Mesenchymal stem cell (in vitro differentiated cells and primary cell): ENCODE measurements at regions not wholly inside any gene's neighbourhood (a gene's known extent, or its start where the extent isn't known, plus 50 kb on each side); places are given as distances from the start of the nearest gene placed in this dataset.

Source experiments
- DNase-seq: peaks from one replicate; pipeline ENCODE4 v3.0.0-alpha.2; 2013
- H2AFZ ChIP-seq: one replicate; pipeline ENCODE4 v1.6.1; 2013; ENCODE audit warnings: low read depth, mild to moderate bottlenecking, control low read depth, inconsistent platforms, low read length, moderate library complexity
- H2AK5ac ChIP-seq: 2 replicates; pipeline ENCODE4 v1.6.1; 2013; ENCODE audit warnings: low read length, moderate library complexity, mild to moderate bottlenecking, inconsistent platforms; ENCODE audit not compliant: severe bottlenecking
- H2BK120ac ChIP-seq: one replicate; pipeline ENCODE4 v1.6.1; 2013; ENCODE audit warnings: low read depth, mild to moderate bottlenecking, inconsistent platforms, low read length, moderate library complexity
- H2BK12ac ChIP-seq, 2 experiments: one replicate each; pipeline ENCODE4 v1.6.1; 2013; ENCODE audit warnings: inconsistent platforms in 2 of 2, low read length in 2 of 2, mild to moderate bottlenecking in 2 of 2, moderate library complexity in 2 of 2, control low read depth in 1 of 2
- H2BK15ac ChIP-seq: one replicate; pipeline ENCODE4 v1.6.1; 2013; ENCODE audit warnings: mild to moderate bottlenecking, low read depth, inconsistent platforms; ENCODE audit not compliant: poor library complexity, severe bottlenecking
- H2BK5ac ChIP-seq: 2 replicates; pipeline ENCODE4 v1.6.1; 2013; ENCODE audit warnings: low read depth, mild to moderate bottlenecking, low read length, control low read depth, inconsistent platforms; ENCODE audit not compliant: poor library complexity, severe bottlenecking
- H3K14ac ChIP-seq, 2 experiments: one replicate each; pipeline ENCODE4 v1.6.1; 2013; ENCODE audit warnings: inconsistent platforms in 2 of 2, low read length in 2 of 2, control low read depth in 1 of 2, mild to moderate bottlenecking in 1 of 2, moderate library complexity in 1 of 2
- H3K18ac ChIP-seq, 2 experiments: one replicate each; pipeline ENCODE4 v1.6.1; 2013; ENCODE audit warnings: inconsistent platforms in 2 of 2, low read length in 2 of 2, control low read depth in 1 of 2, low read depth in 1 of 2, mild to moderate bottlenecking in 1 of 2
- H3K23ac ChIP-seq, 2 experiments: one replicate each; pipeline ENCODE4 v1.6.1; 2013; ENCODE audit warnings: inconsistent platforms in 2 of 2, low read length in 2 of 2, mild to moderate bottlenecking in 2 of 2, moderate library complexity in 2 of 2, control low read depth in 1 of 2
- H3K27ac ChIP-seq: 2 replicates; pipeline ENCODE4 v1.5.1; 2013; ENCODE audit warnings: mild to moderate bottlenecking, moderate library complexity, low read length, control low read depth, inconsistent platforms; ENCODE audit not compliant: poor library complexity, severe bottlenecking
- H3K27me3 ChIP-seq, 2 experiments: 2 replicates each; pipeline versions ENCODE4 v1.6.1 to v1.7.0; 2013; ENCODE audit warnings: low read length in 2 of 2, mild to moderate bottlenecking in 2 of 2, moderate library complexity in 2 of 2, control low read depth in 1 of 2, inconsistent platforms in 1 of 2; ENCODE audit not compliant: control insufficient read depth in 1 of 2, insufficient read depth in 1 of 2
- H3K36me3 ChIP-seq, 2 experiments: 2 replicates each; pipeline versions ENCODE4 v1.6.1 to v1.7.0; 2013; ENCODE audit warnings: low read length in 2 of 2, control low read depth in 1 of 2, inconsistent platforms in 1 of 2, low read depth in 1 of 2, mild to moderate bottlenecking in 1 of 2; ENCODE audit not compliant: insufficient read depth in 2 of 2, control insufficient read depth in 1 of 2
- H3K4ac ChIP-seq, 2 experiments: one replicate each; pipeline ENCODE4 v1.6.1; 2013; ENCODE audit warnings: inconsistent platforms in 2 of 2, low read length in 2 of 2, mild to moderate bottlenecking in 2 of 2, moderate library complexity in 2 of 2, control low read depth in 1 of 2, low read depth in 1 of 2
- H3K4me1 ChIP-seq: 2 replicates; pipeline ENCODE4 v1.6.1; 2013; ENCODE audit warnings: low read depth, low read length, control low read depth; ENCODE audit not compliant: control insufficient read depth, insufficient read depth
- H3K4me2 ChIP-seq: 2 replicates; pipeline ENCODE4 v1.6.1; 2013; ENCODE audit warnings: low read length, mild to moderate bottlenecking, inconsistent platforms; ENCODE audit not compliant: poor library complexity, severe bottlenecking
- H3K4me3 ChIP-seq, 2 experiments: 2 replicates each; pipeline versions ENCODE4 v1.5.1 to v1.7.0; 2013; ENCODE audit warnings: low read length in 2 of 2, mild to moderate bottlenecking in 2 of 2, control low read depth in 1 of 2, low read depth in 1 of 2; ENCODE audit not compliant: insufficient read depth in 1 of 2
- H3K79me1 ChIP-seq: replicated peaks from 2 replicates; pipeline ENCODE4 v1.6.1; 2013; ENCODE audit warnings: mild to moderate bottlenecking, control low read depth, low read length, inconsistent platforms; ENCODE audit not compliant: poor library complexity, severe bottlenecking
- H3K9ac ChIP-seq: 2 replicates; pipeline ENCODE4 v1.7.0; 2013; ENCODE audit warnings: mild to moderate bottlenecking, low read length, moderate library complexity
- H3K9me3 ChIP-seq: 2 replicates; pipeline ENCODE4 v1.7.0; 2013; ENCODE audit warnings: mild to moderate bottlenecking, low read length; ENCODE audit not compliant: control insufficient read depth
- H4K8ac ChIP-seq: one replicate; pipeline ENCODE4 v1.6.1; 2013; ENCODE audit warnings: inconsistent platforms, mild to moderate bottlenecking, low read length, moderate library complexity
- H4K91ac ChIP-seq: one replicate; pipeline ENCODE4 v1.6.1; 2013; ENCODE audit warnings: mild to moderate bottlenecking, low read length, inconsistent platforms
- WGBS: methylation state at CpG from one replicate; pipeline ENCODE4 v1.1.7; 2013; ENCODE audit warnings: mixed read lengths; 5-methylcytosine and 5-hydroxymethylcytosine counted together

DNA sequence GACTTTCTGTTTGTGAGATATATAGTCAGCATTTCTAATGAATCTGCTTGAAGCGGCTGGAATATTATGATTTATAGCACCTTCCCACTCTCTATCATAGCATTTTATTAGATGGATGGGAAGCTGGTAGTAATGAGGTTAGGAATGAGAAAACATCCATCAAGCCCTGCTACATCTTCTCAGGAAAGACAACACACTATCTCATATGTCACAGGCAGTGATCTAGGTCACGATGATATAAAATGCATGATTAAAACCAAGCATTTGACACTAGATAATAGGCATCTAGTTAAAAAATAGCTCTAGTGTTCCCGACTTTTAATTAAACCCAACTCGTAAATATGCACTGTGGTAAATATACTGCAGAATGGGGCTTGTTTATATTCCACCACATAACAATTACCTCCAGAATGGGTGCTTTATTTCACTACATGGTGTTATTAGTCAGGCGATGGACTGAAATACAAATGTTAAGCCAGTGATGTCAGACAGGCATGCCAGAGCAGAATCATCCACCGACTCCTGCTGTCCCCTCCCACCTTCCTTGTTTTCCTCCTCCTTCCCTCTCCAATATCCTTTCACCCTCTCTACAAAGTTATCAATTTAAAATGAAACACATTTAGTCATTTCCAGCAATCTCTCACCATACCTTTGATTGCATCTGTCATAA is 286.8 kb downstream of the SPATA31D1 start:
- H3K79me1 ChIP-seq: no peaks in the 10 kb centered on the region
- H3K18ac ChIP-seq: no peak overlapping the region
- no peak overlapping the region for H2AK5ac ChIP-seq
- no peak overlapping the region for H2BK120ac ChIP-seq
- H2BK15ac ChIP-seq: no peak overlapping the region
- no peak overlapping the region for H2BK12ac ChIP-seq
- no peak overlapping the region for H3K14ac ChIP-seq
- DNase-seq: no peak
- H3K4ac ChIP-seq: no peak overlapping the region
- H3K27me3 ChIP-seq: no peaks in the 10 kb centered on the region
- H3K4me2 ChIP-seq: no peak overlapping the region
- no peaks in the 10 kb centered on the region for H3K4me1 ChIP-seq
- no peak overlapping the region for H3K9ac ChIP-seq
- 86% methylated on average over 4 of the region's 6 CpGs for WGBS
- no peak overlapping the region for H2BK5ac ChIP-seq
- H2AFZ ChIP-seq: no peak overlapping the region
- H4K8ac ChIP-seq: no peak overlapping the region
- H3K9me3 ChIP-seq: no peaks in the 10 kb centered on the region
- H3K27ac ChIP-seq: no peak overlapping the region
- no peaks in the 10 kb centered on the region for H3K36me3 ChIP-seq
- no peak overlapping the region for H4K91ac ChIP-seq
- H3K23ac ChIP-seq: no peak overlapping the region
- H3K4me3 ChIP-seq: no peak overlapping the region

- no peak overlapping the region for H2AFZ ChIP-seq
- no peaks in the 10 kb centered on the region for H3K79me1 ChIP-seq
- no peak overlapping the region for H2BK15ac ChIP-seq
- no peak overlapping the region for H3K27ac ChIP-seq
- H2AK5ac ChIP-seq: no peak overlapping the region
- no peak overlapping the region for H3K4ac ChIP-seq
- H3K9ac ChIP-seq: no peak overlapping the region
- no peak overlapping the region for H2BK12ac ChIP-seq
- H3K14ac ChIP-seq: no peak overlapping the region
- no peak overlapping the region for H2BK120ac ChIP-seq
- no peaks in the 10 kb centered on the region for H3K36me3 ChIP-seq
- H4K8ac ChIP-seq: no peak overlapping the region
- H4K91ac ChIP-seq: no peak overlapping the region
- no peak overlapping the region for H3K4me2 ChIP-seq
- H3K4me3 ChIP-seq: no peak overlapping the region
- no peak for DNase-seq
- H2BK5ac ChIP-seq: no peak overlapping the region
- H3K18ac ChIP-seq: no peak overlapping the region
- no peaks in the 10 kb centered on the region for H3K27me3 ChIP-seq
- no peak overlapping the region for H3K23ac ChIP-seq
- H3K9me3 ChIP-seq: no peaks in the 10 kb centered on the region
- peaks cover 2% of the 10 kb centered on the region for H3K4me1 ChIP-seq
Measured at GRCh38 chr9:82281066-82281465, 292.5 kb downstream of the SPATA31D1 start.

DNA sequence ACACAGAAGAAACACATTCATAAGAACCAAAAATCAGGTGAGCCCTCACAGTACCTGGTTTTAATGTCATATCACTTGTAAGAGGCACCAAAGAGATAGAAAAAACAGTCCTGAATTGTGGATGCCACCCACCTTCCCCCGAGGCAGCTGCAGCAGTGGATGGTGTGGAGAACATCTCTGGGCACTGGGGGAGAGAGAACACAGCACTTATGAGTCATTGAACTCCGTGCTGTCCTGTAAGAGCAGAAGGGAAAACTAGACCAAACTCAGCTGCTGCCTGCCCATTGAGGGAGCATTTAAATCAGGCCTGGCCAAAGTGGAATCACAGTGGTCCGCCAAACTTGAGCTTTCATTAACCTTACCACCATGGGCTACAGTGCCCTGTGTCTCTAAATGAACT is 296.2 kb downstream of the SPATA31D1 start:
- no peak overlapping the region for H3K27ac ChIP-seq
- H3K36me3 ChIP-seq: no peaks in the 10 kb centered on the region
- H3K79me1 ChIP-seq: no peaks in the 10 kb centered on the region
- no peak overlapping the region for H2BK120ac ChIP-seq
- H4K91ac ChIP-seq: no peak overlapping the region
- H3K9me3 ChIP-seq: peaks cover 10% of the 10 kb centered on the region
- H2AK5ac ChIP-seq: no peak overlapping the region
- no peak overlapping the region for H3K9ac ChIP-seq
- no peak overlapping the region for H2BK12ac ChIP-seq
- H2AFZ ChIP-seq: no peak overlapping the region
- 80% methylated on average over 3 of the region's 3 CpGs for WGBS
- no peak overlapping the region for H3K4ac ChIP-seq
- no peak overlapping the region for H4K8ac ChIP-seq
- H2BK15ac ChIP-seq: no peak overlapping the region
- DNase-seq: no peak
- peak overlapping the region in 1 of 2 experiments; percentile 27 for H3K23ac ChIP-seq
- H3K18ac ChIP-seq: no peak overlapping the region
- H3K27me3 ChIP-seq: no peaks in the 10 kb centered on the region
- no peak overlapping the region for H3K4me3 ChIP-seq
- H3K4me1 ChIP-seq: peaks cover 2% of the 10 kb centered on the region
- H2BK5ac ChIP-seq: no peak overlapping the region
- H3K4me2 ChIP-seq: no peak overlapping the region
- H3K14ac ChIP-seq: no peak overlapping the region

DNA sequence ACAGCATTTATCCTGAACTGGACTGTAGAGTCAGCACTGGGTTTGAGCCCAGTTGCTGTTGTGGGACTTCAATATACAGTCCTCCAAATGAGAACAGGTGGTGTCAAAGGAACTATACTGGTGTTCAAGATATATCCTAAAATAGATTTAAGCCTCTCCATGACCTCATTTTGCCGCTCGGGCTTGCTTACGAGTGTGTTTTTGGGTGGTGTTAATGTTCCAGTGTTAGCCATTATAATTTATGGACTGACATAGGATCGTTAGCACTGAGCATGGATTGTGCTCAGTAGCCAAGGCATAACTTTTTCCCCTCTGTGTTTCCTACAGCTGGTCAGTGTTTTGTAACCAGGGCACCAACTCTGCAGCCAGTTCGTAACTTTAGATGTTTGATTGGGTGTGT is 306.6 kb downstream of the SPATA31D1 start:
- Histone ChIP-seq H3K36me3 (no peaks in the 10 kb centered on the region), H3K4me2 (no peak overlapping the region), H4K8ac (no peak overlapping the region), H2AK5ac (no peak overlapping the region), H2BK15ac (no peak overlapping the region), H3K18ac (no peak overlapping the region), H3K14ac (no peak overlapping the region), H2AFZ (no peak overlapping the region), H2BK12ac (no peak overlapping the region), H3K79me1 (no peaks in the 10 kb centered on the region), H3K4ac (no peak overlapping the region), H2BK5ac (no peak overlapping the region), H3K27me3 (no peaks in the 10 kb centered on the region), H2BK120ac (no peak overlapping the region), H3K27ac (no peak overlapping the region), H3K4me1 (no peaks in the 10 kb centered on the region), H3K9ac (no peak overlapping the region), H3K4me3 (no peak overlapping the region), H4K91ac (no peak overlapping the region), H3K23ac (no peak overlapping the region), H3K9me3 (peaks cover 19% of the 10 kb centered on the region)
- 87% methylated on average over 5 of the region's 5 CpGs for WGBS
- no peak for DNase-seq
